OCI-LY7 (cell line): ENCODE measurements at regions not wholly inside any gene's neighbourhood (a gene's known extent, or its start where the extent isn't known, plus 50 kb on each side); places are given as distances from the start of the nearest gene placed in this dataset.

Source experiments
- CTCF ChIP-seq: fragments of 200-600 bp; sonication (generic); conservative IDR thresholded peaks from 2 replicates; pipeline ENCODE4 v1.5.1; 2014; ENCODE audit warnings: mild to moderate bottlenecking, antibody characterized with exemption, low read length, moderate library complexity, mixed read lengths
- EZH2phosphoT487 ChIP-seq: fragments of 200-600 bp; sonication (generic); IDR thresholded peaks from 2 replicates; pipeline ENCODE4 v1.6.1; 2018; ENCODE audit warnings: low read depth, borderline replicate concordance, mild to moderate bottlenecking, mixed run types, antibody characterized with exemption, low read length, moderate library complexity, mixed read lengths

- no peak for TF ChIP-seq CTCF
- TF ChIP-seq EZH2phosphoT487: no peak
Observed at GRCh38 chr4:176631611-176632010, 161.1 kb downstream of the VEGFC start.
